ENCODE measurements at regions not wholly inside any gene's neighbourhood (a gene's known extent, or its start where the extent isn't known, plus 50 kb on each side); places are given as distances from the start of the nearest gene placed in this dataset.
"Not testable (repeated sequence)": the region's sequence is repeated elsewhere in the genome, so short reads cannot be mapped to it uniquely, and the experiment has no call there.

- not testable (repeated sequence) for TF ChIP-seq CTCF (IDR thresholded peaks at IDR 0.05; ENCODE audit: low read depth, low read length, poor library complexity, severe bottlenecking); EZH2phosphoT487 (IDR thresholded peaks at IDR 0.05; ENCODE audit: borderline replicate concordance, low read length)
These were observed 92.5 kb downstream of the NSUN5 start for GRCh38 chr7:73216046-73216675.
